Erythroblast (primary cell): ENCODE measurements at regions not wholly inside any gene's neighbourhood (a gene's known extent, or its start where the extent isn't known, plus 50 kb on each side); places are given as distances from the start of the nearest gene placed in this dataset.

ENCODE experiments used
- GATA1 ChIP-seq: IDR thresholded peaks from 2 replicates; pipeline ENCODE4 v1.6.1; 2011; ENCODE audit warnings: low read depth, mild to moderate bottlenecking, control low read depth, low read length, moderate library complexity
- POLR2A ChIP-seq: IDR thresholded peaks from 2 replicates; pipeline ENCODE4 v1.6.1; 2011; ENCODE audit warnings: mild to moderate bottlenecking, low read length

- no peak for TF ChIP-seq POLR2A
- no peak for TF ChIP-seq GATA1
These were observed 213.2 kb upstream of the EDNRB start for GRCh38 chr13:78131811-78132210.
